GM23338 (cell line): ENCODE measurements at regions not wholly inside any gene's neighbourhood (a gene's known extent, or its start where the extent isn't known, plus 50 kb on each side); places are given as distances from the start of the nearest gene placed in this dataset.

Experiments used
- ATAC-seq: fragments of 200-7000 bp; cut with Tn5 transposase; 3 replicates; pipeline ENCODE4 v1.9.1; 2020
- DNase-seq: peaks from one replicate; pipeline ENCODE4 v3.0.0-alpha.2; 2015; ENCODE audit warnings: low spot score
- H2AFZ ChIP-seq: fragments of 200-600 bp; sonication (generic); 2 replicates; pipeline ENCODE4 v1.8.0; 2016; ENCODE audit warnings: antibody characterized with exemption, mild to moderate bottlenecking, moderate library complexity
- H3F3A ChIP-seq: fragments of 200-600 bp; sonication (generic); replicated peaks from 2 replicates; pipeline ENCODE4 v1.8.0; 2017; ENCODE audit warnings: antibody characterized with exemption, mixed run types, low read depth
- H3K27ac ChIP-seq: fragments of 200-600 bp; sonication (generic); 2 replicates; pipeline ENCODE4 v1.6.1; 2016; ENCODE audit warnings: low read depth
- H3K27me3 ChIP-seq: fragments of 200-600 bp; sonication (generic); 2 replicates; pipeline ENCODE4 v1.8.0; 2016; ENCODE audit warnings: mild to moderate bottlenecking, mixed run types, moderate library complexity; ENCODE audit not compliant: insufficient read depth
- H3K36me3 ChIP-seq: fragments of 200-600 bp; sonication (generic); 2 replicates; pipeline ENCODE4 v1.8.0; 2016; ENCODE audit warnings: mild to moderate bottlenecking; ENCODE audit not compliant: insufficient read depth
- H3K4me1 ChIP-seq: fragments of 200-600 bp; sonication (generic); 2 replicates; pipeline ENCODE4 v1.8.0; 2016; ENCODE audit warnings: mild to moderate bottlenecking, moderate library complexity; ENCODE audit not compliant: insufficient read depth
- H3K4me2 ChIP-seq: fragments of 200-600 bp; sonication (generic); 2 replicates; pipeline ENCODE4 v1.7.1; 2017; ENCODE audit warnings: mixed run types
- H3K4me3 ChIP-seq: fragments of 200-600 bp; sonication (generic); 2 replicates; pipeline ENCODE4 v1.6.1; 2016; ENCODE audit warnings: mixed run types
- H3K79me2 ChIP-seq: fragments of 200-600 bp; sonication (generic); replicated peaks from 2 replicates; pipeline ENCODE4 v1.8.0; 2017; ENCODE audit warnings: mild to moderate bottlenecking; ENCODE audit not compliant: insufficient read depth
- H3K9me2 ChIP-seq: fragments of 200-600 bp; sonication (generic); 2 replicates; pipeline ENCODE4 v1.8.0; 2017; ENCODE audit not compliant: insufficient read depth
- H4K20me1 ChIP-seq: fragments of 200-600 bp; sonication (generic); replicated peaks from 2 replicates; pipeline ENCODE4 v1.8.0; 2017; ENCODE audit warnings: mild to moderate bottlenecking; ENCODE audit not compliant: insufficient read depth
- H3K27ac Mint-ChIP-seq: 2 replicates; pipeline ENCODE4 v1.8.0; 2020; ENCODE audit warnings: inconsistent platforms, mild to moderate bottlenecking, moderate library complexity, mixed read lengths
- H3K27me3 Mint-ChIP-seq: 3 replicates; pipeline ENCODE4 v1.8.0; 2022; ENCODE audit warnings: low read depth, mild to moderate bottlenecking, moderate library complexity, mixed read lengths, inconsistent platforms; ENCODE audit not compliant: insufficient read depth, poor library complexity
- H3K36me3 Mint-ChIP-seq: 3 replicates; pipeline ENCODE4 v1.8.0; 2021; ENCODE audit warnings: low read depth, mild to moderate bottlenecking, inconsistent platforms, moderate library complexity, mixed read lengths
- H3K4me1 Mint-ChIP-seq: 3 replicates; pipeline ENCODE4 v1.8.0; 2020; ENCODE audit warnings: mild to moderate bottlenecking, inconsistent platforms, mixed read lengths
- H3K4me3 Mint-ChIP-seq: 3 replicates; pipeline ENCODE4 v1.8.0; 2021; ENCODE audit warnings: moderate library complexity, mild to moderate bottlenecking, inconsistent platforms, mixed read lengths
- H3K9me3 Mint-ChIP-seq: 3 replicates; pipeline ENCODE4 v1.8.0; 2020; ENCODE audit warnings: moderate library complexity, mild to moderate bottlenecking, inconsistent platforms, mixed read lengths
- CREB1 ChIP-seq: fragments of 250-450 bp; sonication (Bioruptor Pico); IDR thresholded peaks from 2 replicates; pipeline ENCODE4 v1.5.0; 2020; ENCODE audit warnings: low read depth, mild to moderate bottlenecking, moderate library complexity
- CTCF ChIP-seq, 2 experiments: fragments of 200-600 bp in 1 of 2; sonication (generic) in 1 of 2; conservative IDR thresholded peaks; 2 replicates each; pipeline versions ENCODE4 v1.5.1 to v1.6.1; 2016 to 2017; ENCODE audit warnings: antibody characterized with exemption in 2 of 2, low read depth in 2 of 2, mild to moderate bottlenecking in 2 of 2, moderate library complexity in 1 of 2
- EZH2phosphoT487 ChIP-seq: fragments of 200-600 bp; sonication (generic); IDR thresholded peaks from one replicate; pipeline ENCODE4 v1.8.1; 2018; ENCODE audit warnings: antibody characterized with exemption; ENCODE audit not compliant: unreplicated experiment
- JUNB ChIP-seq: IDR thresholded peaks from one replicate; pipeline ENCODE4 v1.6.1; 2016; ENCODE audit warnings: antibody characterized with exemption; ENCODE audit not compliant: unreplicated experiment
- NANOG ChIP-seq: IDR thresholded peaks from 2 replicates; pipeline ENCODE4 v1.6.1; 2016; ENCODE audit warnings: antibody characterized with exemption, borderline replicate concordance
- POLR2AphosphoS5 ChIP-seq: IDR thresholded peaks from 2 replicates; pipeline ENCODE4 v1.6.1; 2016; ENCODE audit warnings: antibody characterized with exemption, low read depth
- STAT1 ChIP-seq: IDR thresholded peaks from one replicate; pipeline ENCODE4 v1.6.1; 2016; ENCODE audit warnings: antibody characterized with exemption; ENCODE audit not compliant: unreplicated experiment
- ZNF462 ChIP-seq: fragments of 250-450 bp; sonication (Bioruptor Pico); IDR thresholded peaks from 2 replicates; pipeline ENCODE4 v1.5.0; 2020; ENCODE audit warnings: mild to moderate bottlenecking, moderate library complexity
- TF ChIP-seq, protein P1 (sequence below): IDR thresholded peaks from one replicate; pipeline ENCODE4 v1.6.1; 2018; ENCODE audit warnings: antibody characterized with exemption; ENCODE audit not compliant: unreplicated experiment

DNA sequence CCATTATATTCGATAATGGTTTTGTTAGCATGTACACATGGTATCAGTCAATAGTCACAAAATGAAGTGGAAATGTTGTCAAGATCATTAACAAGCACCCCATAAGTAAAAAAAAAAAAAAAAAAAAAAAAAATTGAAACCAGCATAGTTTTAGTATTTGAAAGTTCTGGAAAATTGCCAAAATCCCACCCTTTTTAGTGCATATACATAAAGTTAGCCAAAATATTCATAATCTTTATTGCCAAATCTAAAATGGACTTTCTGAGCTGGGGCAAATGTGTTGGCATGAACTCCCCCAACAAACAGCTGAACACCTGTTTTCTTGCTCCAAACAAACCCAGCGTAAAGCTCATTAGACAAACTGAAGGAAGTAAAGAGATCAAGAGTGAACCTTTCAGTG is 73.9 kb downstream of the MZT1 start (continued):
- TF ChIP-seq ZNF462 (CRISPR knock-in tag) = no peak
- no peak for TF ChIP-seq EZH2phosphoT487
- no peak for TF ChIP-seq NANOG
- TF ChIP-seq POLR2AphosphoS5 = no peak
- no peak for TF ChIP-seq CTCF (conservative IDR thresholded peaks at IDR 0.05; ENCODE audit: low read depth in 2 of 2)
- TF ChIP-seq STAT1 = no peak

DNA sequence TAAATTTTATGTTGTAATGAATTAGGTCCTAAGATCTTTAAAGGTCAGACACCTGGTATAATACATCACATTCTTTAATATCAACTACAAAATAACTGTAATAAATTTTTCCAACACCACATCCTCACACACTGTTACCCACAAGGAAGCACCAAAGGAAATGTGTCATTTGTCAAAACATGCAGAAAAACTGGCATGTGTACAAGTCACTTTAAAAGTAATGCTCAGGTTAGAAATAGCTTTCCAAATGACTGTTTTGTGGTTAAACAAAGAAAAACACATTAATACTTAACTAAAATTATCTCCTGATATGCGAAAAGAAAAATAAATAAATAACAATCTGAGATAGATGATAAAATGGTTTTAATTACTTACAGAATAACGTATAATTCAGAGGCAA is 74.7 kb downstream of the MZT1 start:
- no peaks in the 10 kb centered on the region for H3K36me3 Mint-ChIP-seq
- Histone ChIP-seq H3K79me2 (no peaks in the 10 kb centered on the region), H3K27me3 (no peaks in the 10 kb centered on the region), H3F3A (no peaks in the 10 kb centered on the region), H4K20me1 (no peaks in the 10 kb centered on the region), H2AFZ (no peak overlapping the region), H3K27ac (no peak overlapping the region), H3K4me1 (no peaks in the 10 kb centered on the region), H3K4me3 (no peak overlapping the region), H3K36me3 (no peaks in the 10 kb centered on the region), H3K9me2 (no peaks in the 10 kb centered on the region; the same call in 1 of the 2 replicates), H3K4me2 (no peak overlapping the region)
- H3K9me3 Mint-ChIP-seq = peaks cover 2% of the 10 kb centered on the region; the same call in 1 of the 3 replicates
- DNase-seq (no peak), ATAC-seq (no peak)
- no peak overlapping the region for H3K4me3 Mint-ChIP-seq
- peaks cover 3% of the 10 kb centered on the region; the same call in 1 of the 3 replicates for H3K4me1 Mint-ChIP-seq
- no peak overlapping the region for H3K27ac Mint-ChIP-seq
- H3K27me3 Mint-ChIP-seq = no peaks in the 10 kb centered on the region
- TF ChIP-seq CTCF (conservative IDR thresholded peaks at IDR 0.05; ENCODE audit: low read depth in 2 of 2) = no peak
- TF ChIP-seq CREB1 (CRISPR knock-in tag) = no peak
- TF ChIP-seq, protein P1, sequence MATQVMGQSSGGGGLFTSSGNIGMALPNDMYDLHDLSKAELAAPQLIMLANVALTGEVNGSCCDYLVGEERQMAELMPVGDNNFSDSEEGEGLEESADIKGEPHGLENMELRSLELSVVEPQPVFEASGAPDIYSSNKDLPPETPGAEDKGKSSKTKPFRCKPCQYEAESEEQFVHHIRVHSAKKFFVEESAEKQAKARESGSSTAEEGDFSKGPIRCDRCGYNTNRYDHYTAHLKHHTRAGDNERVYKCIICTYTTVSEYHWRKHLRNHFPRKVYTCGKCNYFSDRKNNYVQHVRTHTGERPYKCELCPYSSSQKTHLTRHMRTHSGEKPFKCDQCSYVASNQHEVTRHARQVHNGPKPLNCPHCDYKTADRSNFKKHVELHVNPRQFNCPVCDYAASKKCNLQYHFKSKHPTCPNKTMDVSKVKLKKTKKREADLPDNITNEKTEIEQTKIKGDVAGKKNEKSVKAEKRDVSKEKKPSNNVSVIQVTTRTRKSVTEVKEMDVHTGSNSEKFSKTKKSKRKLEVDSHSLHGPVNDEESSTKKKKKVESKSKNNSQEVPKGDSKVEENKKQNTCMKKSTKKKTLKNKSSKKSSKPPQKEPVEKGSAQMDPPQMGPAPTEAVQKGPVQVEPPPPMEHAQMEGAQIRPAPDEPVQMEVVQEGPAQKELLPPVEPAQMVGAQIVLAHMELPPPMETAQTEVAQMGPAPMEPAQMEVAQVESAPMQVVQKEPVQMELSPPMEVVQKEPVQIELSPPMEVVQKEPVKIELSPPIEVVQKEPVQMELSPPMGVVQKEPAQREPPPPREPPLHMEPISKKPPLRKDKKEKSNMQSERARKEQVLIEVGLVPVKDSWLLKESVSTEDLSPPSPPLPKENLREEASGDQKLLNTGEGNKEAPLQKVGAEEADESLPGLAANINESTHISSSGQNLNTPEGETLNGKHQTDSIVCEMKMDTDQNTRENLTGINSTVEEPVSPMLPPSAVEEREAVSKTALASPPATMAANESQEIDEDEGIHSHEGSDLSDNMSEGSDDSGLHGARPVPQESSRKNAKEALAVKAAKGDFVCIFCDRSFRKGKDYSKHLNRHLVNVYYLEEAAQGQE = no peak
- no peak for TF ChIP-seq JUNB
- no peak for TF ChIP-seq POLR2AphosphoS5
- no peak for TF ChIP-seq STAT1
